ENCODE measurements at regions not wholly inside any gene's neighbourhood (a gene's known extent, or its start where the extent isn't known, plus 50 kb on each side); places are given as distances from the start of the nearest gene placed in this dataset.

GRCh38 chr1:234931404-234931973, 197.1 kb downstream of the TOMM20 start:
- Histone ChIP-seq H3K27me3 (ENCODE audit: insufficient read depth, poor library complexity, severe bottlenecking) (no peaks in the 10 kb centered on the region), H3K4me3 (replicated peaks; ENCODE audit: insufficient read depth, low read length) (no peak overlapping the region), H3K27ac (replicated peaks) (no peak overlapping the region)
- TF ChIP-seq REST (IDR thresholded peaks at IDR 0.05; ENCODE audit: insufficient replicate concordance, low read depth) (no peak), POLR2AphosphoS5 (IDR thresholded peaks at IDR 0.05; ENCODE audit: low read depth) (no peak), CTCF (IDR thresholded peaks at IDR 0.05; ENCODE audit: insufficient read depth, low read length) (no peak), GABPA (IDR thresholded peaks at IDR 0.05; ENCODE audit: low read depth) (no peak), SPI1 (IDR thresholded peaks at IDR 0.05; ENCODE audit: borderline replicate concordance, low read depth) (no peak)
- DNase-seq (ENCODE audit: low read depth in 1 of 2, low spot score in 1 of 2), result no peak

- H3K4me3 ChIP-seq (replicated peaks; ENCODE audit: insufficient read depth, low read length), result no peak overlapping the region
- H3K27me3 ChIP-seq (ENCODE audit: insufficient read depth, poor library complexity, severe bottlenecking), result no peaks in the 10 kb centered on the region
- DNase-seq (ENCODE audit: low read depth in 1 of 2, low spot score in 1 of 2), result no peak
- TF ChIP-seq GABPA (IDR thresholded peaks at IDR 0.05; ENCODE audit: low read depth), result no peak
- no peak overlapping the region for H3K27ac ChIP-seq (replicated peaks)
Measured at GRCh38 chr1:234929369-234929768, 199.3 kb downstream of the TOMM20 start.

GRCh38 chr1:234928642-234929041, 200.0 kb downstream of the TOMM20 start:
- Histone ChIP-seq H3K27me3 (ENCODE audit: insufficient read depth, poor library complexity, severe bottlenecking) (no peaks in the 10 kb centered on the region), H3K27ac (replicated peaks) (no peak overlapping the region), H3K4me3 (replicated peaks; ENCODE audit: insufficient read depth, low read length) (no peak overlapping the region)
- TF ChIP-seq REST (IDR thresholded peaks at IDR 0.05; ENCODE audit: insufficient replicate concordance, low read depth) (no peak), POLR2AphosphoS5 (IDR thresholded peaks at IDR 0.05; ENCODE audit: low read depth) (no peak), SPI1 (IDR thresholded peaks at IDR 0.05; ENCODE audit: borderline replicate concordance, low read depth) (no peak), CTCF (IDR thresholded peaks at IDR 0.05; ENCODE audit: insufficient read depth, low read length) (no peak), GABPA (IDR thresholded peaks at IDR 0.05; ENCODE audit: low read depth) (no peak)
- DNase-seq (ENCODE audit: low read depth in 1 of 2, low spot score in 1 of 2), result no peak

- Histone ChIP-seq H3K27ac (replicated peaks) (no peak overlapping the region), H3K4me3 (replicated peaks; ENCODE audit: insufficient read depth, low read length) (no peak overlapping the region), H3K27me3 (ENCODE audit: insufficient read depth, poor library complexity, severe bottlenecking) (no peaks in the 10 kb centered on the region)
- no peak for DNase-seq (ENCODE audit: low read depth in 1 of 2, low spot score in 1 of 2)
- TF ChIP-seq CTCF (IDR thresholded peaks at IDR 0.05; ENCODE audit: insufficient read depth, low read length), result no peak
- TF ChIP-seq GABPA (IDR thresholded peaks at IDR 0.05; ENCODE audit: low read depth), result no peak
- TF ChIP-seq REST (IDR thresholded peaks at IDR 0.05; ENCODE audit: insufficient replicate concordance, low read depth), result no peak
- TF ChIP-seq SPI1 (IDR thresholded peaks at IDR 0.05; ENCODE audit: borderline replicate concordance, low read depth), result no peak
- no peak for TF ChIP-seq POLR2AphosphoS5 (IDR thresholded peaks at IDR 0.05; ENCODE audit: low read depth)
Measured at GRCh38 chr1:234927971-234928640, 200.5 kb downstream of the TOMM20 start.

Measured in HL-60 (cell line).